K562 (cell line): ENCODE measurements at regions not wholly inside any gene's neighbourhood (a gene's known extent, or its start where the extent isn't known, plus 50 kb on each side); places are given as distances from the start of the nearest gene placed in this dataset.

Experiments
- ATAC-seq: fragments of 200-7000 bp; cut with Tn5 transposase; 3 replicates; pipeline ENCODE4 v1.9.1; 2020; ENCODE audit warnings: moderate library complexity
- BruUV-seq: library from RNA; stranded (reverse); fragments of 400-500 nt; replicated peaks from 2 replicates; lab custom pipeline; 2021; lab: Mats Ljungman, UMichigan
- CTCF ChIA-PET: fragments of 300-600 bp; formaldehyde crosslinking; extraction: SDS; loops from one replicate; lab custom pipeline; 2021; ENCODE audit warnings: low intra/inter-chr PET ratio; lab: Yijun Ruan, JAX
- POLR2A ChIA-PET: fragments of 300-600, 350-650 bp; sonication (Branson Sonifier 250); formaldehyde crosslinking; extraction: SDS; loops from one replicate; lab custom pipeline; 2021; ENCODE audit warnings: antibody characterized with exemption, inconsistent platforms; lab: Yijun Ruan, JAX
- DNase-seq, 4 experiments: peaks; one replicate each; pipeline versions ENCODE4 v3.0.0 to v3.0.0-alpha.2; 2011 to 2018; ENCODE audit warnings: low spot score in 3 of 4, mixed read lengths in 3 of 4; ENCODE audit errors: extremely low read depth in 1 of 4
- FAIRE-seq: peaks from 2 replicates; lab custom pipeline; 2011; peaks lifted over from hg19 to GRCh38; lab: Jason Lieb, UNC
- H2AFZ ChIP-seq: 2 replicates; pipeline ENCODE4 v1.6.0; 2011; ENCODE audit warnings: low read depth, low read length, control low read depth, inconsistent platforms
- H3K27ac ChIP-seq: fragments of 200-600 bp; 3 replicates; pipeline ENCODE4 v1.8.0; 2011; ENCODE audit warnings: low read depth, mild to moderate bottlenecking, control low read depth, inconsistent platforms, low read length, moderate library complexity, mixed read lengths; ENCODE audit errors: extremely low read depth
- H3K27me3 ChIP-seq, 2 experiments: fragments of 300-600 bp in 1 of 2; 2 replicates in 1 of 2; 3 replicates in 1 of 2; pipeline versions ENCODE4 v1.6.0 to v1.8.0; 2011; ENCODE audit warnings: inconsistent platforms in 2 of 2, low read length in 2 of 2, mild to moderate bottlenecking in 1 of 2, mixed read lengths in 1 of 2, moderate library complexity in 1 of 2; ENCODE audit not compliant: control insufficient read depth in 2 of 2, insufficient read depth in 2 of 2
- H3K36me3 ChIP-seq: fragments of 300-600 bp; 3 replicates; pipeline ENCODE4 v1.8.0; 2011; ENCODE audit warnings: mild to moderate bottlenecking, low read length, inconsistent platforms; ENCODE audit not compliant: control insufficient read depth, insufficient read depth
- H3K4me1 ChIP-seq, 2 experiments: fragments of 200-600 bp in 1 of 2; replicated peaks in 1 of 2; 2 replicates in 1 of 2; 3 replicates in 1 of 2; pipeline versions ENCODE4 v1.5.1 to v1.8.0; 2011; ENCODE audit warnings: inconsistent platforms in 2 of 2, low read length in 2 of 2, mild to moderate bottlenecking in 1 of 2, mixed read lengths in 1 of 2, moderate library complexity in 1 of 2; ENCODE audit not compliant: control insufficient read depth in 2 of 2, insufficient read depth in 2 of 2
- H3K4me2 ChIP-seq: 2 replicates; pipeline ENCODE4 v1.6.1; 2011; ENCODE audit warnings: low read length, control low read depth, inconsistent platforms, mixed read lengths; ENCODE audit not compliant: insufficient read depth
- H3K4me3 ChIP-seq: fragments of 200-600 bp; sonication (generic), shearing (Covaris generic); 2 replicates; pipeline ENCODE4 v1.5.1; 2016; ENCODE audit warnings: control low read depth, inconsistent platforms
- H3K79me2 ChIP-seq: fragments of 200-600 bp; 3 replicates; pipeline ENCODE4 v1.8.0; 2011; ENCODE audit warnings: low read length, inconsistent platforms; ENCODE audit not compliant: control insufficient read depth, insufficient read depth
- H3K9ac ChIP-seq, 2 experiments: 2 replicates each; pipeline versions ENCODE4 v1.6.0 to v1.6.1; 2011; ENCODE audit warnings: low read depth in 2 of 2, low read length in 2 of 2, control low read depth in 1 of 2, inconsistent platforms in 1 of 2, mild to moderate bottlenecking in 1 of 2, mixed read lengths in 1 of 2; ENCODE audit not compliant: insufficient read depth in 1 of 2
- H3K9me1 ChIP-seq: one replicate; pipeline ENCODE4 v1.6.0; 2011; ENCODE audit warnings: inconsistent platforms, mild to moderate bottlenecking, low read length, moderate library complexity; ENCODE audit not compliant: control insufficient read depth, insufficient read depth
- H3K9me3 ChIP-seq: replicated peaks from 2 replicates; pipeline ENCODE4 v1.5.1; 2011; ENCODE audit warnings: low read depth, low read length, inconsistent platforms; ENCODE audit not compliant: control insufficient read depth, insufficient read depth
- H4K20me1 ChIP-seq: replicated peaks from 2 replicates; pipeline ENCODE4 v1.6.1; 2011; ENCODE audit warnings: low read length, inconsistent platforms, mixed read lengths; ENCODE audit not compliant: control insufficient read depth, insufficient read depth
- BRD4 ChIP-seq: fragments of 200-600 bp; sonication (generic); IDR thresholded peaks from 2 replicates; pipeline ENCODE4 v1.6.1; 2017; ENCODE audit warnings: inconsistent platforms
- FOXK2 ChIP-seq, 2 experiments: fragments of 450-650 bp; IDR thresholded peaks in 1 of 2; conservative IDR thresholded peaks in 1 of 2; 2 replicates each; pipeline ENCODE4 v1.6.1; 2016; ENCODE audit warnings: low read depth in 2 of 2, mild to moderate bottlenecking in 1 of 2
- MBD1 ChIP-seq: fragments of 250-450 bp; sonication (Bioruptor Pico); IDR thresholded peaks from 2 replicates; pipeline ENCODE4 v1.8.0; 2022; ENCODE audit warnings: inconsistent platforms
- MED1 ChIP-seq: sonication (generic); formaldehyde crosslinking; IDR thresholded peaks from 2 replicates; pipeline ENCODE4 v1.8.1; 2023; ENCODE audit warnings: missing genetic modification reagents, borderline replicate concordance
- NR3C1 ChIP-seq: sonication (generic); formaldehyde crosslinking; IDR thresholded peaks from 2 replicates; pipeline ENCODE4 v1.8.1; 2022; ENCODE audit warnings: missing genetic modification reagents
- PTBP1 ChIP-seq: fragments of 200-400 bp; formaldehyde crosslinking; IDR thresholded peaks from 2 replicates; pipeline ENCODE4 v1.6.1; 2017; ENCODE audit warnings: low read depth, low read length
- RBM14 ChIP-seq: fragments of 200-400 bp; formaldehyde crosslinking; IDR thresholded peaks from 2 replicates; pipeline ENCODE4 v1.6.1; 2018; ENCODE audit warnings: low read depth, mild to moderate bottlenecking, low read length, moderate library complexity, borderline replicate concordance; ENCODE audit not compliant: insufficient read depth
- SMAD1 ChIP-seq: fragments of 150-350 bp; IDR thresholded peaks from 2 replicates; pipeline ENCODE4 v1.6.1; 2014; ENCODE audit warnings: low read length, low read depth; ENCODE audit not compliant: partially characterized antibody
- SOX6 ChIP-seq: fragments of 450-650 bp; IDR thresholded peaks from 2 replicates; pipeline ENCODE4 v1.6.1; 2014; ENCODE audit warnings: mild to moderate bottlenecking
- SRSF7 ChIP-seq: fragments of 200-400 bp; formaldehyde crosslinking; optimal IDR thresholded peaks from 2 replicates; pipeline ENCODE3; 2017; ENCODE audit warnings: mild to moderate bottlenecking, low read depth, low read length
- TARDBP ChIP-seq: fragments of 450-650 bp; IDR thresholded peaks from 2 replicates; pipeline ENCODE4 v1.6.1; 2016
- TFE3 ChIP-seq: fragments of 450-650 bp; formaldehyde crosslinking; IDR thresholded peaks from 2 replicates; pipeline ENCODE4 v1.4.0; 2020; ENCODE audit warnings: mild to moderate bottlenecking, mixed read lengths
- YBX1 ChIP-seq: fragments of 450-650 bp; IDR thresholded peaks from 2 replicates; pipeline ENCODE4 v1.7.1; 2016; ENCODE audit warnings: mild to moderate bottlenecking
- ZBTB43 ChIP-seq: sonication (generic); formaldehyde crosslinking; IDR thresholded peaks from 2 replicates; pipeline ENCODE4 v1.8.0; 2023; ENCODE audit warnings: mild to moderate bottlenecking, missing genetic modification reagents
- ZFP30 ChIP-seq: fragments of 250-450 bp; sonication (Bioruptor Pico); IDR thresholded peaks from 2 replicates; pipeline ENCODE4 v1.8.0; 2022; ENCODE audit warnings: moderate library complexity, mild to moderate bottlenecking, inconsistent platforms, borderline replicate concordance
- ZMIZ1 ChIP-seq, 2 experiments: fragments of 150-350 bp in 1 of 2; IDR thresholded peaks; 2 replicates each; pipeline ENCODE4 v1.6.1; 2012 to 2016; ENCODE audit warnings: low read depth in 2 of 2, low read length in 2 of 2, mild to moderate bottlenecking in 1 of 2, moderate library complexity in 1 of 2
- ZNF764 ChIP-seq: fragments of 250-450 bp; sonication (Bioruptor Pico); IDR thresholded peaks from 2 replicates; pipeline ENCODE4 v1.4.0; 2020; ENCODE audit warnings: low read depth, mild to moderate bottlenecking, moderate library complexity
- WGBS: fragments of 100-300 bp; shearing (Covaris generic); methylation state at CpG from one replicate; pipeline ENCODE4 v1.1.6; 2016; ENCODE audit warnings: low coverage, mixed read lengths; ENCODE audit not compliant: insufficient coverage; ENCODE audit errors: missing lambda C conversion rate; 5-methylcytosine and 5-hydroxymethylcytosine counted together
- in situ Hi-C: fragments of 300-500 bp; cut with MboI; formaldehyde crosslinking; loops from 4 replicates; pipeline ENCODE4 v1.15.0; 2018; ENCODE audit warnings: inconsistent platforms, mixed read lengths
- intact Hi-C: fragments of 100-400 bp; cut with micrococcal nuclease; formaldehyde crosslinking; loops from 2 replicates; pipeline ENCODE4 v1.14.2; 2022

GRCh38 chr1:55662875-55663274, 447.7 kb upstream of the USP24 start:
- intact Hi-C loops, result no loop called here
- Histone ChIP-seq H2AFZ (no peak overlapping the region), H3K79me2 (no peaks in the 10 kb centered on the region), H3K36me3 (no peaks in the 10 kb centered on the region), H3K9ac (no peak overlapping the region), H3K9me3 (peaks cover 4% of the 10 kb centered on the region), H3K4me3 (no peak overlapping the region), H4K20me1 (no peaks in the 10 kb centered on the region), H3K27me3 (no peaks in the 10 kb centered on the region; a peak in 1 of 5 replicates), H3K27ac (no peak overlapping the region), H3K4me2 (no peak overlapping the region), H3K9me1 (no peaks in the 10 kb centered on the region), H3K4me1 (no peaks in the 10 kb centered on the region)
- ChIA-PET POLR2A (no interaction called here), CTCF (no interaction called here)
- DNase-seq, result no peak
- no TSS peak for BruUV-seq
- in situ Hi-C loops, result no loop called here
- 4% methylated on average over 3 of the region's 3 CpGs for WGBS
- ATAC-seq, result no peak
- no peak for FAIRE-seq
- TF ChIP-seq SOX6 (no peak), BRD4 (no peak), ZFP30 (no peak), ZNF764 (CRISPR knock-in tag) (no peak), SMAD1 (no peak), RBM14 (no peak), NR3C1 (CRISPR knock-in tag) (no peak), SRSF7 (no peak), YBX1 (no peak), MBD1 (CRISPR knock-in tag) (no peak), PTBP1 (no peak), TARDBP (no peak), MED1 (CRISPR knock-in tag) (no peak), ZBTB43 (CRISPR knock-in tag) (no peak), TFE3 (no peak), FOXK2 (conservative IDR thresholded peaks at IDR 0.05 in 1 of 2, IDR thresholded peaks at IDR 0.05 in 1 of 2; ENCODE audit: low read depth in 2 of 2) (no peak), ZMIZ1 (IDR thresholded peaks at IDR 0.05; ENCODE audit: low read depth in 2 of 2, low read length in 2 of 2) (no peak)
